ENCODE measurements at regions not wholly inside any gene's neighbourhood (a gene's known extent, or its start where the extent isn't known, plus 50 kb on each side); places are given as distances from the start of the nearest gene placed in this dataset.

DNA sequence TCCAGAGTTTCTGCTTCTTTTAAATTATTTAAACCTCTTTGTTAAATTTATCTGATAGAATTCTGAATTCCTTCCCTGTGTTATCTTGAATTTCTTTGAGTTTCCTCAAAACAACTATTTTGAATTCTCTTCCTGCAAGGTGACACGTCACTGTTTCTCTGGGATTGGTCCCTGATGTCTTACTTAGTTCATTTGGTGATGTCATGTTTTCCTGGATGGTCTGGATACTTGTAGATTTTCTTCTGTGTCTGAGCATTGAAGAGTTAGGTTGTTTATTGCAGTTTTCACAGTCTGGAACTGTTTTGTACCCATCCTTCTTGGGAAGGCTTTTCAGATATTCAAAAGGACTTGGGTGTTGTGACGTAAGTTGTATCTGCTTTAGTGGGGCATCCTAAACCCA is 172.3 kb upstream of the KCNJ3 start:
- 60% methylated on average over 1 of the region's 2 CpGs for WGBS (ENCODE audit: insufficient coverage)
- H3K9ac ChIP-seq (ENCODE audit: insufficient read depth, low read length, poor library complexity, severe bottlenecking) = no peak overlapping the region
- H3K4me3 ChIP-seq (replicated peaks in 1 of 3; ENCODE audit: low read depth in 2 of 3, low read length in 3 of 3) = no peak overlapping the region
- H4K20me1 ChIP-seq (ENCODE audit: insufficient read depth, low read length) = no peaks in the 10 kb centered on the region
- TF ChIP-seq CTCF (IDR thresholded peaks at IDR 0.05) = no peak
- H3K4me3 Mint-ChIP-seq = no peak overlapping the region
- no peaks in the 10 kb centered on the region for H3K4me1 ChIP-seq (ENCODE audit: control insufficient read depth in 1 of 2, insufficient read depth in 2 of 2, low read length in 2 of 2)
- H3K36me3 ChIP-seq (replicated peaks in 1 of 2; ENCODE audit: control insufficient read depth in 1 of 2, insufficient read depth in 2 of 2, low read length in 2 of 2) = no peaks in the 10 kb centered on the region
- peaks cover 7 to 19% of the 10 kb centered on the region in 2 donors for H3K9me3 ChIP-seq (replicated peaks in 1 of 2; ENCODE audit: control insufficient read depth in 1 of 2, insufficient read depth in 1 of 2, low read length in 2 of 2)
- H3K27me3 ChIP-seq (ENCODE audit: control insufficient read depth in 2 of 2, insufficient read depth in 2 of 2, low read length in 2 of 2) = no peaks in the 10 kb centered on the region
- no peaks in the 10 kb centered on the region for H3K36me3 Mint-ChIP-seq
- no peak overlapping the region for H2AFZ ChIP-seq (ENCODE audit: insufficient read depth, low read depth, low read length, poor library complexity, severe bottlenecking)
- no peak overlapping the region for H3K27ac Mint-ChIP-seq
- no peak overlapping the region for H3K4me2 ChIP-seq (replicated peaks; ENCODE audit: extremely low read depth, low read length, poor library complexity, severe bottlenecking)
- no peaks in the 10 kb centered on the region for H3K4me1 Mint-ChIP-seq
- no peaks in the 10 kb centered on the region for H3K79me2 ChIP-seq (ENCODE audit: insufficient read depth, low read length)
- H3K27me3 Mint-ChIP-seq (ENCODE audit: low read depth in 3 of 3) = peaks cover 0 to 2% (median 2%) of the 10 kb centered on the region in 3 donors
- no peak overlapping the region for H3K27ac ChIP-seq (ENCODE audit: low read depth in 1 of 2, low read length in 2 of 2)
- H3K9me3 Mint-ChIP-seq = peaks cover under 1 to 10% (median 5%) of the 10 kb centered on the region in 7 donors
- intact Hi-C loops (cut with micrococcal nuclease) = no loop called here
- DNase-seq = no peak

DNA sequence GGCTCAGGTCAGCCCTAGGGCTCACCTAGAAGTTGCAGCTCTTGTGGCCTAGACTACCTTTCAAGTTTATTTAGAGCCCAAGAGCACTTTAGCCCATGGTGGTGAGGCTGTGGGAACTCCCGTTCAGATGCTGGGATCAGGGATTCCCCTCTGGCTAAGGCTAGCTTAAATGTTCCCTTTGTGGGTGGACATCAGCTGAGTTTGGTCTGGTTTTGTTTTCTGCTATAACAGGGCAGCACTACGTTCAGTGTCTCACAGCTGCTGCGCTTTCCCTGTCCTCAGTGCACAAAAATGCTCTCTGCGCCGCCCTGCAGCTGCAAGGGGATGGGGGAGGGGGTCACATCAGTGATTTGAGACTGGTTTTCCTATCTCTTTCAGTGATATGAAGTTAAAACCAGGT is 170.5 kb upstream of the KCNJ3 start:
- H3K27me3 Mint-ChIP-seq (ENCODE audit: low read depth in 3 of 3) = peaks cover 0 to 2% (median 2%) of the 10 kb centered on the region in 3 donors
- Histone ChIP-seq H3K79me2 (ENCODE audit: insufficient read depth, low read length) (no peaks in the 10 kb centered on the region), H3K27ac (ENCODE audit: low read depth in 1 of 2, low read length in 2 of 2) (no peak overlapping the region), H3K9ac (ENCODE audit: insufficient read depth, low read length, poor library complexity, severe bottlenecking) (no peak overlapping the region), H4K20me1 (ENCODE audit: insufficient read depth, low read length) (no peaks in the 10 kb centered on the region), H3K4me3 (replicated peaks in 1 of 3; ENCODE audit: low read depth in 2 of 3, low read length in 3 of 3) (no peak overlapping the region), H3K4me2 (replicated peaks; ENCODE audit: extremely low read depth, low read length, poor library complexity, severe bottlenecking) (no peak overlapping the region), H3K27me3 (ENCODE audit: control insufficient read depth in 2 of 2, insufficient read depth in 2 of 2, low read length in 2 of 2) (no peaks in the 10 kb centered on the region), H3K4me1 (ENCODE audit: control insufficient read depth in 1 of 2, insufficient read depth in 2 of 2, low read length in 2 of 2) (no peaks in the 10 kb centered on the region), H3K36me3 (replicated peaks in 1 of 2; ENCODE audit: control insufficient read depth in 1 of 2, insufficient read depth in 2 of 2, low read length in 2 of 2) (no peaks in the 10 kb centered on the region), H2AFZ (ENCODE audit: insufficient read depth, low read depth, low read length, poor library complexity, severe bottlenecking) (no peak overlapping the region), H3K9me3 (replicated peaks in 1 of 2; ENCODE audit: control insufficient read depth in 1 of 2, insufficient read depth in 1 of 2, low read length in 2 of 2) (peaks cover 7 to 19% of the 10 kb centered on the region in 2 donors)
- H3K4me1 Mint-ChIP-seq = no peaks in the 10 kb centered on the region
- TF ChIP-seq CTCF (IDR thresholded peaks at IDR 0.05) = no peak
- no peak overlapping the region for H3K4me3 Mint-ChIP-seq
- H3K9me3 Mint-ChIP-seq = peaks cover 2 to 13% (median 6%) of the 10 kb centered on the region in 7 donors
- H3K27ac Mint-ChIP-seq = no peak overlapping the region
- intact Hi-C loops (cut with micrococcal nuclease) = no loop called here
- WGBS (ENCODE audit: insufficient coverage) = 91% methylated on average over 5 of the region's 5 CpGs
- H3K36me3 Mint-ChIP-seq = no peaks in the 10 kb centered on the region
- DNase-seq = no peak
